ENCODE measurements at regions not wholly inside any gene's neighbourhood (a gene's known extent, or its start where the extent isn't known, plus 50 kb on each side); places are given as distances from the start of the nearest gene placed in this dataset.

DNA sequence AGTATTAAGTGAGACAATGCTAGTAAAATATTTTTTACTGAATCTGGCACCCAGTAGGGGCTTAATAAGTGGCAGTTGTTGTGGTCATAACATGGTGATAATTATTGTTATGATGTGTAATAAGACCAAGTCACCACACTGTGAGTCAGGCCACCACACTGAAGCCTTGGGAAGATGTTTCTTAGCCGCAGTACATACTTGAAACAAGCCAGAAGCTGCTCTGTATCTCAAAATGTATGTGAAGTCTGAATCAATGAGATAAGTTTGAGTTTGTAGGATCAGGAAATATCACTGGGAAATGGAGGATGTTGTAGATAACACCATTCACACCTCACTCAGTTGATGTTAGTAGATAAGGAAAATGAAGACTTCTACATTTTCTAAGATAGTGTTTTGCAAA is 51.3 kb upstream of the PTPN3 start:
- TF ChIP-seq, protein P1, sequence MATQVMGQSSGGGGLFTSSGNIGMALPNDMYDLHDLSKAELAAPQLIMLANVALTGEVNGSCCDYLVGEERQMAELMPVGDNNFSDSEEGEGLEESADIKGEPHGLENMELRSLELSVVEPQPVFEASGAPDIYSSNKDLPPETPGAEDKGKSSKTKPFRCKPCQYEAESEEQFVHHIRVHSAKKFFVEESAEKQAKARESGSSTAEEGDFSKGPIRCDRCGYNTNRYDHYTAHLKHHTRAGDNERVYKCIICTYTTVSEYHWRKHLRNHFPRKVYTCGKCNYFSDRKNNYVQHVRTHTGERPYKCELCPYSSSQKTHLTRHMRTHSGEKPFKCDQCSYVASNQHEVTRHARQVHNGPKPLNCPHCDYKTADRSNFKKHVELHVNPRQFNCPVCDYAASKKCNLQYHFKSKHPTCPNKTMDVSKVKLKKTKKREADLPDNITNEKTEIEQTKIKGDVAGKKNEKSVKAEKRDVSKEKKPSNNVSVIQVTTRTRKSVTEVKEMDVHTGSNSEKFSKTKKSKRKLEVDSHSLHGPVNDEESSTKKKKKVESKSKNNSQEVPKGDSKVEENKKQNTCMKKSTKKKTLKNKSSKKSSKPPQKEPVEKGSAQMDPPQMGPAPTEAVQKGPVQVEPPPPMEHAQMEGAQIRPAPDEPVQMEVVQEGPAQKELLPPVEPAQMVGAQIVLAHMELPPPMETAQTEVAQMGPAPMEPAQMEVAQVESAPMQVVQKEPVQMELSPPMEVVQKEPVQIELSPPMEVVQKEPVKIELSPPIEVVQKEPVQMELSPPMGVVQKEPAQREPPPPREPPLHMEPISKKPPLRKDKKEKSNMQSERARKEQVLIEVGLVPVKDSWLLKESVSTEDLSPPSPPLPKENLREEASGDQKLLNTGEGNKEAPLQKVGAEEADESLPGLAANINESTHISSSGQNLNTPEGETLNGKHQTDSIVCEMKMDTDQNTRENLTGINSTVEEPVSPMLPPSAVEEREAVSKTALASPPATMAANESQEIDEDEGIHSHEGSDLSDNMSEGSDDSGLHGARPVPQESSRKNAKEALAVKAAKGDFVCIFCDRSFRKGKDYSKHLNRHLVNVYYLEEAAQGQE (IDR thresholded peaks at IDR 0.05; ENCODE audit: insufficient read depth in 1 of 2, low read depth in 2 of 2, low read length in 2 of 2): no peak
- TF ChIP-seq FOXP2 (optimal IDR thresholded peaks at IDR 0.05; ENCODE audit: borderline replicate concordance, extremely low read depth, extremely low read length, insufficient read depth) (no peak), SIN3A (IDR thresholded peaks at IDR 0.05; ENCODE audit: borderline replicate concordance, insufficient read depth, low read length) (no peak), POLR2AphosphoS5 (IDR thresholded peaks at IDR 0.05; ENCODE audit: low read depth, low read length) (no peak), TAF1 (IDR thresholded peaks at IDR 0.05; ENCODE audit: borderline replicate concordance, insufficient read depth, low read length) (no peak)

GRCh38 chr9:109551651-109552050 is 53.5 kb upstream of the PTPN3 start:
- TF ChIP-seq TAF1 (IDR thresholded peaks at IDR 0.05; ENCODE audit: borderline replicate concordance, insufficient read depth, low read length) (no peak), SIN3A (IDR thresholded peaks at IDR 0.05; ENCODE audit: borderline replicate concordance, insufficient read depth, low read length) (no peak), POLR2AphosphoS5 (IDR thresholded peaks at IDR 0.05; ENCODE audit: low read depth, low read length) (no peak), FOXP2 (optimal IDR thresholded peaks at IDR 0.05; ENCODE audit: borderline replicate concordance, extremely low read depth, extremely low read length, insufficient read depth) (no peak)
- TF ChIP-seq, protein P1 (IDR thresholded peaks at IDR 0.05; ENCODE audit: insufficient read depth in 1 of 2, low read depth in 2 of 2, low read length in 2 of 2): no peak

DNA sequence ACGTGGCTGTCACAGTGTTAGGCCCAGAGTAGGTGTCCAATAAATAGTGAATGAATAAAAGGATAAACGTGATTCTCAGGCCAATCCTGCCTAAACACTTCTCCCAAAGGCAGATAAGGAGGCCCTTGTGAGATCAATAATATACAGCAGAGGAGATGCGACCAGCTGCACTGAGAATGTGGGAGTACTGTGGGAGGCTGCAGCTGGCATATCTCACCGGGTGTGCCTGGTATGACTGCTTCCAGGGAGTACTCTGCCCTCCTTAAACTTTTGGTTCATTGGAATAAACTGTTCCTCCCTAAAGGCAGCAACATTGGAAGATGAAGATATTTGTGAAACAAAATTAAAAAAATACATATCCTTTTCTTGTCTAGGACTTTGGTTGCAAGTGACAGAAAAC is 57.1 kb upstream of the PTPN3 start:
- TF ChIP-seq, protein P1 (IDR thresholded peaks at IDR 0.05; ENCODE audit: insufficient read depth in 1 of 2, low read depth in 2 of 2, low read length in 2 of 2): no peak
- TF ChIP-seq POLR2AphosphoS5 (IDR thresholded peaks at IDR 0.05; ENCODE audit: low read depth, low read length) (no peak), FOXP2 (optimal IDR thresholded peaks at IDR 0.05; ENCODE audit: borderline replicate concordance, extremely low read depth, extremely low read length, insufficient read depth) (no peak), SIN3A (IDR thresholded peaks at IDR 0.05; ENCODE audit: borderline replicate concordance, insufficient read depth, low read length) (no peak), TAF1 (IDR thresholded peaks at IDR 0.05; ENCODE audit: borderline replicate concordance, insufficient read depth, low read length) (no peak)

- no peak for TF ChIP-seq SIN3A (IDR thresholded peaks at IDR 0.05; ENCODE audit: borderline replicate concordance, insufficient read depth, low read length)
- no peak for TF ChIP-seq TAF1 (IDR thresholded peaks at IDR 0.05; ENCODE audit: borderline replicate concordance, insufficient read depth, low read length)
- no peak for TF ChIP-seq FOXP2 (optimal IDR thresholded peaks at IDR 0.05; ENCODE audit: borderline replicate concordance, extremely low read depth, extremely low read length, insufficient read depth)
- TF ChIP-seq, protein P1 (IDR thresholded peaks at IDR 0.05; ENCODE audit: insufficient read depth in 1 of 2, low read depth in 2 of 2, low read length in 2 of 2): no peak
- no peak for TF ChIP-seq POLR2AphosphoS5 (IDR thresholded peaks at IDR 0.05; ENCODE audit: low read depth, low read length)
Measured at GRCh38 chr9:109556061-109556460, 58.0 kb upstream of the PTPN3 start.

DNA sequence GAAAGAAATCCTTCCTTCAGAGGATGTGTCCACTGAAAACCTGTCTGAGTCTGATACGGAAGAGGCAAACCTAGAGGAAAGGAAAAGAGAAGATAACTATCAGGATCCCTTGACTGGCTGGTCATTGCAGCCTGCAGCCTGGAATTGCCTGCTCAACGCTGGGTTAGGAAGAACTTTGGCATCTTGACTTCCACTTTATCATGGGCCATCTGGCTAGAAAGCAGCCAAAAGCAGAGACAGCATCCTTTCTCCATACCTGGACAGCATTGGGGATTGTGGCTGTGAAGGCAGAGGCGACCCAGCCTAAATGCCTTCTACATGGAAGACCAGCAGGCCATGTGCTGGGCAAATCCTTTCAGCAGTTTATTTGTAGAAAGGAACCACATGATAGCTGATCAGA is 58.7 kb upstream of the PTPN3 start:
- TF ChIP-seq FOXP2 (optimal IDR thresholded peaks at IDR 0.05; ENCODE audit: borderline replicate concordance, extremely low read depth, extremely low read length, insufficient read depth) (no peak), TAF1 (IDR thresholded peaks at IDR 0.05; ENCODE audit: borderline replicate concordance, insufficient read depth, low read length) (no peak), POLR2AphosphoS5 (IDR thresholded peaks at IDR 0.05; ENCODE audit: low read depth, low read length) (no peak), SIN3A (IDR thresholded peaks at IDR 0.05; ENCODE audit: borderline replicate concordance, insufficient read depth, low read length) (no peak)
- TF ChIP-seq, protein P1 (IDR thresholded peaks at IDR 0.05; ENCODE audit: insufficient read depth in 1 of 2, low read depth in 2 of 2, low read length in 2 of 2): no peak

Data from PFSK-1 (cell line).